Activated B cell treated with CpG ODN at 0.5 μM for 24 hours (primary cell): ENCODE measurements at regions not wholly inside any gene's neighbourhood (a gene's known extent, or its start where the extent isn't known, plus 50 kb on each side); places are given as distances from the start of the nearest gene placed in this dataset.
A peak's percentile ranks its signal among the peaks of the same experiment; 100 is the strongest.
"Not testable (repeated sequence)": the region's sequence is repeated elsewhere in the genome, so short reads cannot be mapped to it uniquely, and the experiment has no call there.

ENCODE experiments used
- ATAC-seq: fragments of 200-7000 bp; cut with Tn5 transposase; one replicate; pipeline ENCODE4 v1.10.0; 2021; ENCODE audit warnings: low read depth, mild to moderate bottlenecking, moderate library complexity
- CTCF ChIA-PET: fragments of 350-600 bp; sonication (Branson Sonifier 250); formaldehyde crosslinking; loops from one replicate; lab custom pipeline; 2021; ENCODE audit warnings: antibody characterized with exemption; lab: Charles Lee
- POLR2A ChIA-PET: fragments of 350-600 bp; sonication (Branson Sonifier 250); formaldehyde crosslinking; loops from one replicate; lab custom pipeline; 2021; ENCODE audit warnings: antibody characterized with exemption; lab: Charles Lee
- DNase-seq: peaks from one replicate; pipeline ENCODE4 v3.0.0; 2022
- H3K27ac Mint-ChIP-seq: one replicate; pipeline ENCODE4 v1.8.0; 2020; ENCODE audit warnings: mixed read lengths
- H3K27me3 Mint-ChIP-seq: one replicate; pipeline ENCODE4 v1.8.0; 2021; ENCODE audit warnings: mixed read lengths
- H3K36me3 Mint-ChIP-seq: one replicate; pipeline ENCODE4 v1.8.0; 2021; ENCODE audit warnings: low read depth, mixed read lengths
- H3K4me1 Mint-ChIP-seq: one replicate; pipeline ENCODE4 v1.8.0; 2021; ENCODE audit warnings: mixed read lengths
- H3K4me3 Mint-ChIP-seq: one replicate; pipeline ENCODE4 v1.8.0; 2020; ENCODE audit warnings: mild to moderate bottlenecking, mixed read lengths
- H3K9me3 Mint-ChIP-seq: one replicate; pipeline ENCODE4 v1.8.0; 2020; ENCODE audit warnings: mixed read lengths
- intact Hi-C: fragments of 100-400 bp; cut with micrococcal nuclease; formaldehyde crosslinking; loops from one replicate; pipeline ENCODE4 v1.15.1; 2024
- TF ChIP-seq, protein P1 (sequence below): fragments of 200-600 bp; IDR thresholded peaks from one replicate; pipeline ENCODE4 v1.8.0; 2022; ENCODE audit warnings: antibody characterized with exemption, mild to moderate bottlenecking

DNA sequence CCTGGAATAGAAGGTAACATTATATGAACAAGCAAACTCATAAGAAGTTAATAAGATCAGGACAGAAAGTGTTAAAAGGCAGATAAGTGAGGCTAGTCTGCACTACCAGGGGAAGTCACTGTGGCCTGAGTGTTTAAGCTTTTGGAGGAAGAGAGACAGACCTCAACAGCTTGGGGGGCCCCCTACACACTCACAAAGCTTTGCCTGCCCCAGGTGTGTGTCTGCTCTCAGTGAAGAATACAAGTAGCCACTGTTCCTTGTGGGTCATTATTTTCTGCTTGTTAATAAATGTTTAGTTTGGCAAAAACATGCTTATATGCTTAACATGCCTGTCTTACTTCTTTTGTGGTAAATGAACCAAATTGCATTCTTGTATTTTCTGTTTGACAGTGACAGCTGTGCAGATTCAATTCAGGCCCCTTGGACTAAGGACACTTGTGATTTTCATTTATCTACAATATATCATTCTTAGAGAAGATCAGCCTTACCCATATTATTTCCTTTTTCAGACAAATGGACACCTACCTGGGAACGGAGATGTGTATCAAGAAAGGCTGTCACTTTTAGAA is 50.7 kb upstream of the C12orf71 start:
- TF ChIP-seq, protein P1, sequence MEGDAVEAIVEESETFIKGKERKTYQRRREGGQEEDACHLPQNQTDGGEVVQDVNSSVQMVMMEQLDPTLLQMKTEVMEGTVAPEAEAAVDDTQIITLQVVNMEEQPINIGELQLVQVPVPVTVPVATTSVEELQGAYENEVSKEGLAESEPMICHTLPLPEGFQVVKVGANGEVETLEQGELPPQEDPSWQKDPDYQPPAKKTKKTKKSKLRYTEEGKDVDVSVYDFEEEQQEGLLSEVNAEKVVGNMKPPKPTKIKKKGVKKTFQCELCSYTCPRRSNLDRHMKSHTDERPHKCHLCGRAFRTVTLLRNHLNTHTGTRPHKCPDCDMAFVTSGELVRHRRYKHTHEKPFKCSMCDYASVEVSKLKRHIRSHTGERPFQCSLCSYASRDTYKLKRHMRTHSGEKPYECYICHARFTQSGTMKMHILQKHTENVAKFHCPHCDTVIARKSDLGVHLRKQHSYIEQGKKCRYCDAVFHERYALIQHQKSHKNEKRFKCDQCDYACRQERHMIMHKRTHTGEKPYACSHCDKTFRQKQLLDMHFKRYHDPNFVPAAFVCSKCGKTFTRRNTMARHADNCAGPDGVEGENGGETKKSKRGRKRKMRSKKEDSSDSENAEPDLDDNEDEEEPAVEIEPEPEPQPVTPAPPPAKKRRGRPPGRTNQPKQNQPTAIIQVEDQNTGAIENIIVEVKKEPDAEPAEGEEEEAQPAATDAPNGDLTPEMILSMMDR, result no peak
- H3K4me3 Mint-ChIP-seq, result no peak overlapping the region
- intact Hi-C loops, result no loop called here
- no peaks in the 10 kb centered on the region for H3K4me1 Mint-ChIP-seq
- peaks cover 4% of the 10 kb centered on the region for H3K9me3 Mint-ChIP-seq
- DNase-seq (no peak), ATAC-seq (no peak)
- ChIA-PET CTCF (no interaction called here), POLR2A (no interaction called here)
- no peaks in the 10 kb centered on the region for H3K27me3 Mint-ChIP-seq
- no peak overlapping the region for H3K27ac Mint-ChIP-seq
- peaks cover 5% of the 10 kb centered on the region for H3K36me3 Mint-ChIP-seq

DNA sequence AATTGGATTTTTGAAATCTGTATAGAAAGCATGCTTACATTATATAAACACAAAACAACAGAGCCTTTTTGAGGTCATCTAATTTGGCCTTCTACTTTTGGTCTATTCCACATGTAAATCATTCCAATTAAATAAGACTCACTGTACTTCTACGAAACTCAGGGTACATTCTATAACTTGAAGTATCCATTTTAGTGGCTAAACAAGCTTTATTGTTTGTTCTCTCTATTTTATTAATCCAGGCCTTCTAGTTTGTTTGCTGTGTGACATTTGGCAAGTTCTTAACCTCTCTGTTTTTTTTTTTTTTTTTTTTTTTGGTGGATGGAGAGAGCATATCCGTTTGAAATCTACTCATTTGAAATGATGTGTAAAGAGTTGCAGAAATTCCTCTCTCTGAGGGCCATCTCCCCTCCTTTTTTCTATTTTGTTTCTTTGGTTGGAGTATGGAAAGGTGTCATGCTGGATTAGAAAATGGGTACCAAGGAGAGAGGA is 58.1 kb upstream of the C12orf71 start:
- POLR2A ChIA-PET, result interaction anchor here (0.7 kb wide), 1 partner anchor 21 kb away, joined by 6 read pairs; no protein-coding TSS in a partner anchor
- intact Hi-C loops, result loop anchor here (5.0 to 10.0 kb wide), 2 partner anchors 206 to 288 kb away; partner anchors contain the start of genes FGFR1OP2 and INTS13
- no peak for DNase-seq
- H3K4me3 Mint-ChIP-seq, result no peak overlapping the region
- ATAC-seq, result no peak
- CTCF ChIA-PET, result interaction anchor here (1.0 to 2.0 kb wide), 2 partner anchors 18 to 126 kb away, joined by 3 to 14 read pairs; partner anchors contain the start of gene TM7SF3
- H3K27me3 Mint-ChIP-seq, result no peaks in the 10 kb centered on the region
- TF ChIP-seq, protein P1, result no peak
- peaks cover 4% of the 10 kb centered on the region for H3K9me3 Mint-ChIP-seq
- H3K36me3 Mint-ChIP-seq, result peaks cover 3% of the 10 kb centered on the region
- H3K4me1 Mint-ChIP-seq, result peaks cover 12% of the 10 kb centered on the region
- no peak overlapping the region for H3K27ac Mint-ChIP-seq

DNA sequence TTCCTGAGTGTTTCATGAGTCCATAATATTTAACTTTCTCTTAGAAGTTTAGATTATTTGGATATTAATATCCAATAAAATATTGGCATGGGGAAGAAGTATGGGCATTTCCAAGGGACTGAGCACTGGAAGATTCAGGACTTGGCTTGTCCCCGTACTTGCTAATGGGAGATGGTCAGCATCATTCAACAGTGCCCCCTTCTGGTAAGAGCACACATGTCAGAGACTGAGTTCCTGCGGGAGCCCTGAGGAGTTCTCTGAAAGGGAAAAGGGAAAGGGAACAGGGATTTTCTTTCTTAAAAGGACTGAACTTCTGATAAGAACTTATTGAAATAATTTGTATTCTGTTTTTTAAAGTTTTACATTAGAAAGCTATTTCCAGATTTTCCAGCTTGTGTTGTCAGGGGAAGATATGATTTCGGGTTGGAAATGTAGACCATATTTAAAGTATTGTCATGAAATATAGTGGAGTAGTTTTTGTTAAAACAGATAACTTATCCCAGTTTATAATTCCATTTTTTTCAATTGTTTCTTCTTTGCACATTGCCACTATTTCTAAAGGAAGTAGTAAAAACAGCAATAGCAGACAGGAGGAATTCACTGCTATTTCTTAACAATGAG is 59.8 kb upstream of the C12orf71 start:
- intact Hi-C loops, result loop anchor here (1.0 to 10.0 kb wide), 6 partner anchors 103 to 290 kb away; partner anchors contain the start of genes FGFR1OP2, INTS13 and STK38L
- Mint-ChIP-seq H3K4me3 (no peak overlapping the region), H3K36me3 (no peaks in the 10 kb centered on the region), H3K9me3 (no peaks in the 10 kb centered on the region), H3K4me1 (peaks cover 12% of the 10 kb centered on the region), H3K27ac (no peak overlapping the region), H3K27me3 (no peaks in the 10 kb centered on the region)
- ChIA-PET POLR2A (no interaction called here), CTCF (interaction anchor here (0.8 to 2.0 kb wide), 8 partner anchors 10 to 219 kb away, joined by 3 to 14 read pairs (median 3); partner anchors contain the start of gene TM7SF3)
- TF ChIP-seq, protein P1, result peak; percentile 43
- DNase-seq, result no peak
- peak; percentile 76 for ATAC-seq

DNA sequence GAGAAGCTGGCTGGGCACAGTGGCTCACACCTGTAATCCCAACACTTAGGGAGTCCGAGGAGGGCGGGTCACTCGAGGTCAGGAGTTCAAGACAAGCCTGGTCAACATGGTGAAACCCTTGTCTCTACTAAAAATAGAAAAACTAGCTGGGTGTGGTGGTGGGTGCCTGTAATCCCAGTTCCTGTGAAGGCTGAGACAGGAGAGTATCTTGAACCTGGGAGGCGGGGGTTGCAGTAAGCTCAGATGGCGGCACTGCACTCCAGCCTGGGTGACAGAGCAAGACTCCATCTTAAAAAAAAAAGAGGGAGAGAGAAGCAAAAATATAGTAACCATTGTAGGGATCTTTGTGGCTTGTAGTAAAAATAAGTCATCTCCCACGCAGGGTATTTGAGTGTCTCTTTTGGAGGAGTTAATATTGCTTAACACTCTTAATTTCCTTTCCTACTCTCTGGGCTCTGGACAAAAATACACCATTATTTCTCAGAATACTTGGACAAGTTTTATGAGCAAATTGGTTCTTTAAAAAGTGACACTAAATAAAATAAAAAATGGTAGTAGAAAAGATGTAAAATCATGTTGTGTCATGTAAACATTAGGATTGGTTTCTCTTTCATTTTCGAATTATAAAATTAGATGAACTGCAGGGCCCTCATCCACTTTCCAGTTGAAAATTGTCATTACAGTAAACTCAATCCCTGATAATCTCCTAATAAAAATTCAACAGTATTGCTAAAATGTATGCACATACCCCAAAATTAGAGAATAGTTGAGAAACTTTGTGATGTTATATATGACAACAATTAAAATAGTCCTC is 61.1 kb upstream of the C12orf71 start:
- no peak for ATAC-seq
- POLR2A ChIA-PET, result no interaction called here
- H3K4me3 Mint-ChIP-seq, result no peak overlapping the region

DNA sequence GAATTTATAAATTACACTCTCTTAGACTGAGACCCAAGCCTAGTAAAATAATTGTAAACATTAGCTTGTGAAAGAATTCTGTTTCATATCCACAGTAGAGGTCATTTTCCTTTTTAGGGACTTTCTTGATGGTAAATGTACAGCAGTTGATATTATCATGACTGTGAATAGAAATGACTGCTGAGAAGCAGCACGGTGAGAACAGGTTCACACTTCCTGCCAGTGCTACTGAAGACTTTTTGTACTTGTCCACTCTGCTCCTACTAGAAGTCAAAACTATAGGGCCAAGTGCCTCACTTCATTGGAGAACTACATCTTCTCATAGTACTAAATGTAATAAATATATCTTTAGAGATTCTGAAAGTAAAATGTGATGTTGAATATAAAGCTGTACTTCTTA is 63.3 kb upstream of the C12orf71 start:
- CTCF ChIA-PET, H3K9me3 Mint-ChIP-seq, H3K4me3 Mint-ChIP-seq, POLR2A ChIA-PET, H3K27me3 Mint-ChIP-seq, H3K27ac Mint-ChIP-seq, ATAC-seq, DNase-seq, H3K36me3 Mint-ChIP-seq: not testable (repeated sequence)
- peaks cover 12% of the 10 kb centered on the region for H3K4me1 Mint-ChIP-seq
- intact Hi-C loops, result loop anchor here (10.0 kb wide), 1 partner anchor 211 kb away; the partner anchor contains the start of genes FGFR1OP2 and INTS13

More for the DNA sequence above, 61.1 kb upstream of the C12orf71 start:
- DNase-seq, result no peak
- TF ChIP-seq, protein P1, result no peak
- intact Hi-C loops, result loop anchor here (2.0 to 10.0 kb wide), 3 partner anchors 101 to 291 kb away; partner anchors contain the start of genes FGFR1OP2, INTS13 and STK38L
- H3K9me3 Mint-ChIP-seq, result no peaks in the 10 kb centered on the region
- H3K36me3 Mint-ChIP-seq, result no peaks in the 10 kb centered on the region
- H3K4me1 Mint-ChIP-seq, result peaks cover 12% of the 10 kb centered on the region
- H3K27me3 Mint-ChIP-seq, result no peaks in the 10 kb centered on the region
- CTCF ChIA-PET, result interaction anchor here (0.9 to 1.3 kb wide), 2 partner anchors 24 to 162 kb away, joined by 3 read pairs; no protein-coding TSS in a partner anchor
- H3K27ac Mint-ChIP-seq, result no peak overlapping the region
